HEK293 (cell line): ENCODE measurements at regions not wholly inside any gene's neighbourhood (a gene's known extent, or its start where the extent isn't known, plus 50 kb on each side); places are given as distances from the start of the nearest gene placed in this dataset.

Experiments
- CTCF ChIA-PET: fragments of 350-600 bp; formaldehyde crosslinking; extraction: SDS; loops from one replicate; lab custom pipeline; 2021; ENCODE audit warnings: antibody characterized with exemption; lab: Yijun Ruan, JAX
- POLR2A ChIA-PET: fragments of 300-600 bp; formaldehyde crosslinking; extraction: SDS; loops from one replicate; lab custom pipeline; 2020; ENCODE audit warnings: antibody characterized with exemption, inconsistent platforms; lab: Yijun Ruan, JAX
- H3K27ac ChIP-seq: fragments of 200-500 bp; sonication (Bioruptor generic); 2 replicates; pipeline ENCODE4 v1.5.1; 2014; ENCODE audit warnings: low read depth, low read length, control low read depth, inconsistent platforms; ENCODE audit errors: extremely low read depth
- H3K36me3 ChIP-seq, 2 experiments: fragments of 200-500 bp in 1 of 2; sonication (Bioruptor generic) in 1 of 2; 1 replicate in 1 of 2; 2 replicates in 1 of 2; pipeline ENCODE4 v1.5.1; 2014 to 2017; ENCODE audit warnings: inconsistent platforms in 2 of 2, low read length in 2 of 2; ENCODE audit not compliant: control insufficient read depth in 2 of 2, insufficient read depth in 1 of 2
- H3K4me1 ChIP-seq: fragments of 200-500 bp; sonication (Bioruptor generic); 2 replicates; pipeline ENCODE4 v1.5.1; 2014; ENCODE audit warnings: mild to moderate bottlenecking, low read length, inconsistent platforms; ENCODE audit not compliant: control insufficient read depth, insufficient read depth
- H3K4me3 ChIP-seq: 2 replicates; pipeline ENCODE4 v1.5.1; 2011; ENCODE audit warnings: low read depth, mild to moderate bottlenecking, control low read depth, low read length, moderate library complexity
- H3K9me3 ChIP-seq: fragments of 200-500 bp; sonication (Bioruptor generic); 2 replicates; pipeline ENCODE4 v1.5.1; 2014; ENCODE audit warnings: low read depth, low read length, inconsistent platforms; ENCODE audit not compliant: control insufficient read depth, insufficient read depth
- HOXD13 ChIP-seq: sonication (generic); formaldehyde crosslinking; IDR thresholded peaks from 2 replicates; pipeline ENCODE4 v1.8.0; 2022; ENCODE audit warnings: missing genetic modification reagents, borderline replicate concordance
- OVOL3 ChIP-seq: fragments of 450-650 bp; formaldehyde crosslinking; IDR thresholded peaks from 2 replicates; pipeline ENCODE4 v1.5.1; 2016; ENCODE audit warnings: missing biosample characterization, missing genetic modification characterization
- ZBTB11 ChIP-seq: fragments of 450-650 bp; formaldehyde crosslinking; conservative IDR thresholded peaks from 2 replicates; pipeline ENCODE4 v1.5.1; 2016; ENCODE audit warnings: low read depth, missing biosample characterization, missing genetic modification characterization
- ZBTB49 ChIP-seq: fragments of 450-650 bp; formaldehyde crosslinking; IDR thresholded peaks from 2 replicates; pipeline ENCODE4 v1.5.1; 2016; ENCODE audit warnings: missing biosample characterization, missing genetic modification characterization, low read depth
- ZBTB8A ChIP-seq: fragments of 450-650 bp; formaldehyde crosslinking; IDR thresholded peaks from 2 replicates; pipeline ENCODE4 v1.5.1; 2016; ENCODE audit warnings: missing biosample characterization, missing genetic modification characterization
- ZFP3 ChIP-seq: fragments of 450-650 bp; formaldehyde crosslinking; IDR thresholded peaks from 2 replicates; pipeline ENCODE4 v1.5.1; 2016; ENCODE audit warnings: low read depth, missing biosample characterization, missing genetic modification characterization
- ZNF10 ChIP-seq: fragments of 450-650 bp; formaldehyde crosslinking; IDR thresholded peaks from 2 replicates; pipeline ENCODE4 v1.5.1; 2017; ENCODE audit warnings: missing biosample characterization, missing genetic modification characterization
- ZNF157 ChIP-seq: fragments of 450-650 bp; formaldehyde crosslinking; IDR thresholded peaks from 2 replicates; pipeline ENCODE4 v1.5.1; 2016; ENCODE audit warnings: missing biosample characterization, missing genetic modification characterization
- ZNF169 ChIP-seq: fragments of 450-650 bp; formaldehyde crosslinking; IDR thresholded peaks from 2 replicates; pipeline ENCODE4 v1.5.1; 2016; ENCODE audit warnings: missing biosample characterization, missing genetic modification characterization
- ZNF202 ChIP-seq: fragments of 450-650 bp; formaldehyde crosslinking; IDR thresholded peaks from 2 replicates; pipeline ENCODE4 v1.5.1; 2016; ENCODE audit warnings: missing biosample characterization, missing genetic modification characterization, borderline replicate concordance
- ZNF214 ChIP-seq: fragments of 450-650 bp; formaldehyde crosslinking; IDR thresholded peaks from 2 replicates; pipeline ENCODE4 v1.5.1; 2017; ENCODE audit warnings: missing biosample characterization, mild to moderate bottlenecking, missing genetic modification characterization, borderline replicate concordance
- ZNF223 ChIP-seq: fragments of 450-650 bp; formaldehyde crosslinking; IDR thresholded peaks from 2 replicates; pipeline ENCODE4 v1.5.1; 2016; ENCODE audit warnings: missing biosample characterization, missing genetic modification characterization
- ZNF26 ChIP-seq: fragments of 450-650 bp; formaldehyde crosslinking; IDR thresholded peaks from 2 replicates; pipeline ENCODE4 v1.5.1; 2016; ENCODE audit warnings: missing biosample characterization, missing genetic modification characterization
- ZNF423 ChIP-seq: fragments of 450-650 bp; formaldehyde crosslinking; IDR thresholded peaks from 2 replicates; pipeline ENCODE4 v1.5.1; 2016; ENCODE audit warnings: missing biosample characterization, missing genetic modification characterization
- ZNF561 ChIP-seq: fragments of 450-650 bp; IDR thresholded peaks from 2 replicates; pipeline ENCODE4 v1.5.1; 2018; ENCODE audit warnings: missing biosample characterization, missing genetic modification characterization, borderline replicate concordance
- ZNF621 ChIP-seq: fragments of 450-650 bp; formaldehyde crosslinking; IDR thresholded peaks from 2 replicates; pipeline ENCODE4 v1.5.1; 2017; ENCODE audit warnings: missing biosample characterization, missing genetic modification characterization
- ZNF664 ChIP-seq: fragments of 450-650 bp; formaldehyde crosslinking; IDR thresholded peaks from 2 replicates; pipeline ENCODE4 v1.5.1; 2016; ENCODE audit warnings: missing biosample characterization, missing genetic modification characterization
- ZNF768 ChIP-seq: fragments of 450-650 bp; formaldehyde crosslinking; IDR thresholded peaks from 2 replicates; pipeline ENCODE4 v1.5.1; 2018; ENCODE audit warnings: missing biosample characterization, mild to moderate bottlenecking, missing genetic modification characterization
- ZNF777 ChIP-seq: fragments of 450-650 bp; formaldehyde crosslinking; IDR thresholded peaks from 2 replicates; pipeline ENCODE4 v1.5.1; 2017; ENCODE audit warnings: missing biosample characterization, missing genetic modification characterization, borderline replicate concordance
- ZSCAN4 ChIP-seq: fragments of 450-650 bp; formaldehyde crosslinking; IDR thresholded peaks from 2 replicates; pipeline ENCODE4 v1.5.1; 2017; ENCODE audit warnings: missing biosample characterization, missing genetic modification characterization

GRCh38 chr17:63331301-63332061, 114.6 kb downstream of the CYB561 start:
- ChIA-PET CTCF (interaction anchor here (0.5 kb wide), 1 partner anchor 131 kb away, joined by 3 read pairs; no protein-coding TSS in a partner anchor), POLR2A (no interaction called here)
- no peaks in the 10 kb centered on the region for H3K9me3 ChIP-seq
- H3K4me1 ChIP-seq: no peaks in the 10 kb centered on the region
- H3K36me3 ChIP-seq: no peaks in the 10 kb centered on the region; a peak in 1 of 3 replicates
- H3K4me3 ChIP-seq: no peak overlapping the region
- H3K27ac ChIP-seq: no peak overlapping the region
- TF ChIP-seq ZSCAN4 (tag by site-specific recombination) (peak; percentile 62; the same call in 1 of the 2 replicates), ZBTB49 (tag by site-specific recombination) (no peak)
- TF ChIP-seq, all 188 proteins: peak for 1

- TF ChIP-seq ZNF621 (tag by site-specific recombination) (no peak), ZNF26 (tag by site-specific recombination) (no peak), ZNF202 (tag by site-specific recombination) (no peak), ZNF768 (tag by site-specific recombination) (no peak), ZNF223 (tag by site-specific recombination) (no peak), ZFP3 (tag by site-specific recombination) (no peak), ZNF10 (tag by site-specific recombination) (no peak), ZNF561 (tag by site-specific recombination) (no peak), ZNF423 (tag by site-specific recombination) (no peak), ZBTB8A (tag by site-specific recombination) (no peak), ZNF214 (no peak), HOXD13 (CRISPR knock-in tag) (no peak), ZBTB11 (tag by site-specific recombination) (no peak), ZNF169 (tag by site-specific recombination) (no peak), ZNF777 (tag by site-specific recombination) (no peak), OVOL3 (tag by site-specific recombination) (no peak), ZNF664 (tag by site-specific recombination) (no peak), ZNF157 (no peak)
- Histone ChIP-seq H3K4me3 (no peak overlapping the region), H3K4me1 (no peaks in the 10 kb centered on the region), H3K36me3 (no peaks in the 10 kb centered on the region; a peak in 1 of 3 replicates), H3K27ac (no peak overlapping the region), H3K9me3 (no peaks in the 10 kb centered on the region)
- CTCF ChIA-PET: no interaction called here
- POLR2A ChIA-PET: no interaction called here
These were observed 113.8 kb downstream of the CYB561 start for GRCh38 chr17:63332286-63332685.
